Cardiac muscle cell (in vitro differentiated cells and primary cell): ENCODE measurements at regions not wholly inside any gene's neighbourhood (a gene's known extent, or its start where the extent isn't known, plus 50 kb on each side); places are given as distances from the start of the nearest gene placed in this dataset.

Source experiments
- DNase-seq, 2 donors: peaks; one replicate each; pipeline versions ENCODE4 v3.0.0 to v3.0.0-alpha.2; 2010 to 2017; ENCODE audit warnings: low read depth in 1 of 2, low spot score in 1 of 2
- H3K27ac ChIP-seq: fragments of 200-600 bp; sonication (generic); 2 replicates; pipeline ENCODE4 v1.5.1; 2016
- H3K27me3 ChIP-seq: fragments of 200-600 bp; sonication (generic); 2 replicates; pipeline ENCODE4 v1.6.0; 2016; ENCODE audit warnings: control low read depth
- H3K36me3 ChIP-seq: fragments of 200-600 bp; sonication (generic); 2 replicates; pipeline ENCODE4 v1.5.1; 2016; ENCODE audit warnings: control low read depth
- H3K4me1 ChIP-seq: fragments of 200-600 bp; sonication (generic); 2 replicates; pipeline ENCODE4 v1.8.1; 2017; ENCODE audit warnings: low read depth, mild to moderate bottlenecking, mixed run types
- H3K4me3 ChIP-seq: fragments of 200-600 bp; sonication (generic); 2 replicates; pipeline ENCODE4 v1.5.1; 2016; ENCODE audit warnings: mild to moderate bottlenecking
- H3K9me3 ChIP-seq: fragments of 200-600 bp; sonication (generic); 2 replicates; pipeline ENCODE4 v1.5.1; 2017; ENCODE audit warnings: low read depth, mild to moderate bottlenecking, control low read depth
- CTCF ChIP-seq: IDR thresholded peaks from 2 replicates; pipeline ENCODE4 v1.5.1; 2012; ENCODE audit warnings: low read depth, mild to moderate bottlenecking, low read length

GRCh38 chr4:79513576-79513975 is 105.5 kb upstream of the GK2 start:
- no peaks in the 10 kb centered on the region for H3K27me3 ChIP-seq
- no peaks in the 10 kb centered on the region for H3K36me3 ChIP-seq
- no peak for TF ChIP-seq CTCF
- H3K4me3 ChIP-seq, result no peak overlapping the region
- H3K9me3 ChIP-seq, result no peaks in the 10 kb centered on the region
- no peak overlapping the region for H3K27ac ChIP-seq
- peaks cover 6% of the 10 kb centered on the region for H3K4me1 ChIP-seq
- no peak for DNase-seq

- H3K27me3 ChIP-seq, result no peaks in the 10 kb centered on the region
- H3K9me3 ChIP-seq, result no peaks in the 10 kb centered on the region
- DNase-seq, result no peak
- H3K4me3 ChIP-seq, result no peak overlapping the region
- no peak overlapping the region for H3K27ac ChIP-seq
- H3K4me1 ChIP-seq, result peaks cover 6% of the 10 kb centered on the region
- no peaks in the 10 kb centered on the region for H3K36me3 ChIP-seq
- TF ChIP-seq CTCF, result no peak
Observed at GRCh38 chr4:79512363-79512762, 104.3 kb upstream of the GK2 start.

GRCh38 chr4:79502081-79502480 is 94.1 kb upstream of the GK2 start:
- peaks cover 5% of the 10 kb centered on the region for H3K4me1 ChIP-seq
- DNase-seq, result no peak
- H3K36me3 ChIP-seq, result no peaks in the 10 kb centered on the region
- no peak overlapping the region for H3K27ac ChIP-seq
- H3K27me3 ChIP-seq, result no peaks in the 10 kb centered on the region
- H3K9me3 ChIP-seq, result no peaks in the 10 kb centered on the region
- TF ChIP-seq CTCF, result no peak
- H3K4me3 ChIP-seq, result no peak overlapping the region

GRCh38 chr4:79498282-79498681 is 90.3 kb upstream of the GK2 start:
- DNase-seq, result no peak
- Histone ChIP-seq H3K4me1 (peaks cover 23% of the 10 kb centered on the region), H3K9me3 (no peaks in the 10 kb centered on the region), H3K27me3 (no peaks in the 10 kb centered on the region), H3K36me3 (no peaks in the 10 kb centered on the region), H3K27ac (no peak overlapping the region), H3K4me3 (no peak overlapping the region)
- no peak for TF ChIP-seq CTCF

- Histone ChIP-seq H3K36me3 (no peaks in the 10 kb centered on the region), H3K27ac (no peak overlapping the region), H3K27me3 (no peaks in the 10 kb centered on the region), H3K9me3 (no peaks in the 10 kb centered on the region), H3K4me3 (no peak overlapping the region), H3K4me1 (peaks cover 22% of the 10 kb centered on the region)
- DNase-seq, result no peak
- TF ChIP-seq CTCF, result no peak
Observed at GRCh38 chr4:79497001-79497400, 89.0 kb upstream of the GK2 start.

- peaks cover 18% of the 10 kb centered on the region for H3K4me1 ChIP-seq
Observed at GRCh38 chr4:79495447-79495846, 87.4 kb upstream of the GK2 start.

More at GRCh38 chr4:79495447-79495846, 87.4 kb upstream of the GK2 start:
- no peak for TF ChIP-seq CTCF
- Histone ChIP-seq H3K27me3 (no peaks in the 10 kb centered on the region), H3K4me3 (no peak overlapping the region), H3K36me3 (no peaks in the 10 kb centered on the region), H3K9me3 (no peaks in the 10 kb centered on the region), H3K27ac (peak overlapping the region; percentile 21)
- peak in 1 of 2 donors; percentile 35 for DNase-seq
